ENCODE measurements at regions not wholly inside any gene's neighbourhood (a gene's known extent, or its start where the extent isn't known, plus 50 kb on each side); places are given as distances from the start of the nearest gene placed in this dataset.
"Not testable (repeated sequence)": the region's sequence is repeated elsewhere in the genome, so short reads cannot be mapped to it uniquely, and the experiment has no call there.

DNA sequence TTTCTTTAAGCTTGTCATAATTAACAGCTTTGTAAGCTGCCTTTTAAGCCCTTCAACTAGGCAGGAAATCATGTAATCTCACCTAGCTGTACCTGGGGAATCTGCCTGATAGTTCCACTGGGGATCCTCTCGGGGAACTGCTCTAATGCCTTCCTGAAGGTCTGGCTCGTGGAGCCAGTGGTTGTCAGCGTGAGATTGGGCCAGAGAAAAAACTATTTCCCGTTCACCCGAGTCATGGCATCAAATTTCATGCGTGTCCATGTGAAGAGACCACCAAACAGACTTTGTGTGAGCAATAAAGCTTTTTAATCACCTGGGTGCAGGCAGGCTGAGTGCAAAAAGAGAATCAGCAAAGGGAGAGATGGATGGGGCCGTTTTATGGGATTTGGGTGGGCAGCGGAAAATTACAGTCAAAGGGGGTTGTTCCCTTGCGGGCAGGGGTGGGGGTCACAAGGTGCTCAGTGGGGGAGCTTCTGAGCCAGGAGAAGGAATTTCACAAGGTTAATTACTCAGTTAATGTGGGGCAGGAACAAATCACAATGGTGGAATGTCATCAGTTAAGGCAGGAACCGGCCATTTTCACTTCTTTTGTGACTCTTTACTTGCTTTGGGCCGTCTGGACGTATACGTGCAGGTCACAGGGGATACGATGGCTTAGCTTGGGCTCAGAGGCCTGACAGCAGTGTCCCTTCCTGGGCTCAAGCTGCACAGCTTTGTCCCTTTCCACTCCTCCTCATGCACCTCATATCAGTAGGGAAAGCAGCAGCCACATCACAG, 170.7 kb downstream of the UNC5CL start:
- not testable (repeated sequence) for H3K4me3 ChIP-seq (ENCODE audit: extremely low read depth in 1 of 4, insufficient read depth in 2 of 4, low read depth in 3 of 4, low read length in 4 of 4)

More for the DNA sequence above, 170.7 kb downstream of the UNC5CL start:
- H3K79me1 ChIP-seq (ENCODE audit: low read depth, low read length); H3K56ac ChIP-seq (replicated peaks; ENCODE audit: insufficient read length, low read depth, low read length); H3K23me2 ChIP-seq (ENCODE audit: low read depth, low read length); H3K18ac ChIP-seq (ENCODE audit: extremely low read depth, low read length); H3K4ac ChIP-seq (replicated peaks; ENCODE audit: insufficient read length, low read depth, low read length); H4K91ac ChIP-seq (replicated peaks; ENCODE audit: insufficient read length, low read length); H3K27me3 ChIP-seq (replicated peaks in 1 of 4; ENCODE audit: control insufficient read depth in 3 of 4, extremely low read depth in 1 of 4, insufficient read depth in 3 of 4, low read length in 3 of 4); H3K4me2 ChIP-seq (ENCODE audit: insufficient read depth in 1 of 2, low read depth in 2 of 2, low read length in 2 of 2); H3K14ac ChIP-seq (ENCODE audit: insufficient read length); H4K5ac ChIP-seq (ENCODE audit: insufficient read length, low read depth, low read length); H4K20me1 ChIP-seq (replicated peaks in 1 of 2; ENCODE audit: control insufficient read depth in 1 of 2, insufficient read depth in 2 of 2, low read length in 2 of 2); H3K9ac ChIP-seq (replicated peaks in 1 of 4; ENCODE audit: extremely low read depth in 1 of 4, low read depth in 3 of 4, low read length in 3 of 4); H3K9me3 ChIP-seq (ENCODE audit: insufficient read depth in 2 of 2, low read depth in 1 of 2, low read length in 1 of 2); H2BK120ac ChIP-seq (replicated peaks; ENCODE audit: low read depth, low read length); H3K23ac ChIP-seq (ENCODE audit: insufficient read length); DNase-seq (ENCODE audit: low read depth in 1 of 2, low spot score in 2 of 2); H4K8ac ChIP-seq (ENCODE audit: extremely low read depth, insufficient read depth, low read length); H3K4me1 ChIP-seq (replicated peaks in 1 of 4; ENCODE audit: control insufficient read depth in 3 of 4, insufficient read depth in 4 of 4, low read length in 3 of 4); FAIRE-seq; H2AK5ac ChIP-seq (ENCODE audit: low read depth, low read length); H3K36me3 ChIP-seq (ENCODE audit: control insufficient read depth in 2 of 4, insufficient read depth in 4 of 4, low read length in 3 of 4); H3K79me2 ChIP-seq (ENCODE audit: control insufficient read depth in 1 of 2, insufficient read depth in 2 of 2, low read length in 2 of 2); H2BK15ac ChIP-seq (ENCODE audit: low read length); H3K27ac ChIP-seq (ENCODE audit: low read depth, low read length): not testable (repeated sequence)
- WGBS, 2 experiments (ENCODE audit: extremely low coverage in 1 of 2, insufficient coverage in 1 of 2, insufficient read length in 1 of 2, insufficient replicate concordance in 2 of 2, low coverage in 1 of 2, low lambda C conversion rate in 2 of 2, missing lambda C conversion rate in 1 of 2): 73% methylated on average over 14 of the region's 14 CpGs; no CpG with 5 or more reads in 1 of the 2 experiments
- ChIA-PET CTCF (ENCODE audit: partially characterized antibody) (interaction anchor here (0.6 to 5.0 kb wide), 9 partner anchors 15 to 1462 kb away, joined by 3 to 18 read pairs (median 3); partner anchors contain the start of gene UNC5CL), POLR2A (ENCODE audit: partially characterized antibody) (interaction anchor here (1.0 kb wide), 1 partner anchor 9 kb away, joined by 4 read pairs; no protein-coding TSS in a partner anchor)
- Histone ChIP-seq H2BK5ac (ENCODE audit: low read depth, low read length) (peak overlapping the region; percentile 79; the same call in 1 of the 2 replicates), H2BK12ac (ENCODE audit: low read depth, low read length) (0 out of 2 replicates have a peak overlapping the region, but pooled peaks have one; percentile 18), H2BK20ac (ENCODE audit: low read length) (peak overlapping the region; percentile 41; the same call in 1 of the 2 replicates), H2AFZ (ENCODE audit: low read length) (peak overlapping the region; percentile 91; the same call in 1 of the 2 replicates)
